ENCODE measurements at regions not wholly inside any gene's neighbourhood (a gene's known extent, or its start where the extent isn't known, plus 50 kb on each side); places are given as distances from the start of the nearest gene placed in this dataset.
"Not testable (repeated sequence)": the region's sequence is repeated elsewhere in the genome, so short reads cannot be mapped to it uniquely, and the experiment has no call there.

DNA sequence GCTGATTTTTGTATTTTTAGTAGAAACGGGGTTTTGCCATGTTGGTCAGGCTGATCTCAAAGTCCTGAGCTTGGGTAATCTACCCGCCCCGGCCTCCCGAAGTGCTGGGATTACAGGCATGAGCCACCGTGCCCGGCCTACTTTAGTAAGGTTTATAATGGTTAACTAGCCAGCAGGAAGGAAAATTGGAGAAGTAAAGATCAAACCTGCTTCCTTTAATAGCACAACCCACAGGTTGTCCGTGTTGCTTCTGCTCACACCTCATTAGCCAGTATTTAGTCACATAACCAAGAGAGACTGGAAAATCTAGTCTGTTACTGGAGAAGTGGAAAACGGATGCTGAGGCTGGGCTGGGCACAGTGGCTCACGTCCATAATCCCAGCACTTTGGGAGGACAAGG, 51.9 kb upstream of the TBL1XR1 start:
- peak in 1 of 4 experiments; percentile 53 for DNase-seq

DNA sequence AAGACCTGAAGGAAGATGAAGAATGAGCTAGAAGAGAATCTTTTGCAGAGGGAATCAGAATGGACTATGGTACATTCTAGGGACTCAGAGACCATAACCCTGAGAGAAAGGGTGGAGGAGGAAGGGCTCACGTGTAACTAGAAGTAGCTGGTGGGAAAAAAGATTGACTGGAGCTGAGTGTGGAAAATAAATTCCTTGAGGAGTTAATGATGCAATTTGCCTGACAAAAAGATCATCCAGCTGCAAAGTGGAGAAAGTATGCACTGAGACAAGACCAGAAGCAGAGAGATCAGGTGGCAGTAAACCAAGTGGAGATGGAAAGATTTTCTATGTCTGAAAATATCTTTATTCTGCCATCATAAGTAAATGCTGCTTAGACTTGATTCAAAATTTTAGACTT, 52.9 kb upstream of the TBL1XR1 start:
- DNase-seq, result no peak

DNA sequence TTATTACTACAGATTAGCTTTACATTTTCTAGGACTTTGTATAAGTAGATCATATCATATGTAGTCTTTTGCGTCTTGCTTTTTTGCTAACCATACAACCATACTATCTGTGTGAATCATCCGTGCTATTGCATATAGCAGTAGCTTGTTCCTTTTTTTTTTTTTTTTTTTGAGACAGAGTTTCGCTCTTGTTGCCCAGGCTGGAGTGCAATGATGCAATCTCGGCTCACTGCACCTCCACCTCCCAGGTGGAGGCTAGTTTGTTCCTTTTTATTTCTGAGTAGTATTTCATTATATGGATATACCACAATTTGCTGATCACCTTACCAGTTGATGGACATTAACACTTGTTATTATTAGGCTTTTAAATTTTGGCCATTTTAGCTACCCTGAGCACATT, 54.5 kb upstream of the TBL1XR1 start:
- peak; percentile 13 to 82 (median 56) for DNase-seq

- DNase-seq, result no peak
Measured at GRCh38 chr3:177257006-177257405, 59.7 kb upstream of the TBL1XR1 start.

DNA sequence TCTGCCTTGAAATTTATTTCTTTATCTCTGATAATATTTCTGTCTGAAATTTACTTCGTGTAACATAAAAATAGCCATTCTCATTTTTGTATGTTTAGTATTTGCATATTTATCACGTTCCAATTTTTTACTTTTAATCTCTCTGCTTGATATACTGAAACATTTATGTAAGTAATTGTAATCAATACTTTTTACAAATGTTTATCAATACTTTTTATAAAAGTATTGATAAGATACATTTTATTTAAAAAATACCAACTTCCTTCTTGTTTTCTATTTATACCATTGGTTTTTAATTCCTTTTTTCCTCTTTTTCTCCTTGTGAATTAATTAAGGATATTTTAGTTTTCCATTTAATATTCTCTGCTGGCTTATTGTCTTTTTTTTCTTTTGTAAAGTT, 60.3 kb upstream of the TBL1XR1 start:
- DNase-seq, result no peak

DNA sequence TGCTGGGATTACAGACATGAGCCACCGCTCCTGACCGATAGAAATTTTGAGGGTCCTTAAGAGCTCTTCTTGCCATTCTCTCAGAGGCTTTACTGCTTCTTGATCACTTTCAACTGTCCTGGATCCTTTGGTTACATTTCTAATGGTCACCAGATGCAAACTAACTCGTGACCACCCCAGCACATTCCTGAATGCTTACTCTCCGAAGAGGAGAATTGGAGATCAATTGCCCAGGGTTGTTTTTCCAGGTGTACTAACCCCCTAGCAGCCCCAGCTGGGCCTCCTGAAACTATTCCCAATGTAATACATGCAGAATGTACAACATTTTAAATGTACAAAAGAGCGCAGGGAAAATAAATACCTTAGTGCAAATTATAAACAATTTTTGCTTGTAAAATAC, 65.1 kb upstream of the TBL1XR1 start:
- no peak for DNase-seq

DNA sequence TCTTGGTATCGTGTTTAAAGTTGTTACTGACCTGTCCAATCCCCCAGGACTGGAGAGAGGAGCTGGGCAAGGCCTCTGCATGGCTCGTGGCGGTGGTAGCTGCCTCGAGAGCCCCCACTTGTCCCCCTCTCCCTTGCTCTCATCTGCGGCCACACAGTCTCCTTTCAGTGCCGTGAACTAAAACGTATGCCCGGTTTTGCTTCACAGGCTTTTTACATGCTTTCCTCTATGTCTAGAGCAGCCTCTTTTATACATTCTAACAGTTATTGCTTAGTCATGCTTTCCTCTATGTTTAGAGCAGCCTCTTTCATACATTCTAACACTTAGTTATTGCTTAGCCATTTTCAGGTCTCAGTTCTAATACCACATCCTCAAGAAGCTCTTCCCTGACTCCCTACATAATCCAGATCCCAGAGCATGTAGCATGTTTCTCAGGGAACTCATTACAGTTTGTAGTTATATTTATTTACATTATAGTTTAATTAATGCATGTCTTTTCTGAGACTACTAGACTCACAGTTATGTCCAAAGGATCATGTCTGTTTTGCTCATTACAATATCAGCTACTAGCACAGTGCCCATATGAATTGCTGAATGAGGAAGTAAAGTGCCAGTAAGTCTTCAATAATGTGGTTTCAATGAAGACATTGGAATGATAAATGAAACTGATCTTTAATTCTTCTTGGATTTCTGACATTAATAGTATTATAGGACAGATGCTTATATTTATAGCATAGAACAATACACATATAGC, 66.5 kb upstream of the TBL1XR1 start:
- peak in 1 of 4 experiments; percentile 25 for DNase-seq

- not testable (repeated sequence) for DNase-seq
Measured at GRCh38 chr3:177271811-177272501, 74.7 kb upstream of the TBL1XR1 start.

DNA sequence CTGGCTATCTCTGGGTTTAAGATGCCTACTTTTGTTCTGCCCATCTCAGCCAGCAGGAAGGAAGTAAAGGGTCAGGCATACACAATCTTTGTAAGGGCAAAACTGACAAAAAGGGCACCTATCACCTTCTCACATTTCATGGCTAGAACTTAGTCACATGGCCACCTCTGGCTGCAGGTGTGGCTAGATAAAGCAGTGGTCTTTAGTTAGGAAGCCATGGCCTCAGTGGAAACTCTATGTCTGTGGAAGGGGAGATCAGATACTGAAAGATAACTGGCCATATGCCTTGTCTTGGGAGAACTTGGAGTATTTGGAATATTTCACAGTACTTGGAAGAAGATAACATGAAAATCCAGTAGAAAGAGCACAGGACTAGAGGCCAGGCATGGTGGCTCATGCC, 80.7 kb upstream of the TBL1XR1 start:
- DNase-seq, result no peak

GRCh38 chr3:177279118-177279815, 82.0 kb upstream of the TBL1XR1 start:
- DNase-seq, result no peak

DNA sequence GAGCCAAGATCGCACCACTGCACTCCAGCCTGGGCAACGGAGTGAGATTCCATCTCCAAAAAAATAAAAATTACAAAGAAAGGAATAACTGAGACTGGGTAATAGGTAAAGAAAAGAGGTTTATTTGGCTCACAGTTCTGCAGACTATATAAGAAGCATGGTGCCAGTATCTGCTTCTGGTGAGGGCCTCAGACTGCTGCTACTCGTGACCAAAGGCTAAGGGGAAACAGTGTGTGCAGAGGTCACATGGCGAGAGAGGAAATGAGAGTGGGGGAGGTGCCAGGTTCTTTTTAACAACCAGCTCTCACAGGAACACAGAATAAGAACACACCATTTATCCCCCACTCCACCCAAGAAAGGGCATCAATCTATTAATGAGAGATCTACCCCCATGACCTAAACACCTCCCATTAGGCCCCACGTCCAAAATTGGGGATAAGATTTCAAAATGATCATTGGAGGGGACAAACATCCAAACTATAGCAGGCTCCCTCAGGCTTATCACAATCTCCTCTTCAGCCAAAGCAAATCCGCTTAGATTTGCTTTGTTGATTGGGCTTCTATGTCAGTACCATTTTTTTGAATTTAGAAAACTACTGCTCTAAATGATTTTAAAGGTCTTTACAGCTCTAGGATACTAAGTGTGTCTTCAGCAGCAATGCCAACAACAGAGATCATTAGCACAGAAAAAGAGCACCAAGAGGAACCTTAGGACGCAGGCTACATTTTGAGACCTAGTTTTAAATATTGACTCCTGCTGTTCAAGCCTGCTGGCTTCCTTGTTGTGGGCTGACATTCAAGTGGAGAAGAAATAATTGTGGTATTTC, 84.2 kb upstream of the TBL1XR1 start:
- DNase-seq, result peak in 2 of 4 experiments; percentile 58 to 59

DNA sequence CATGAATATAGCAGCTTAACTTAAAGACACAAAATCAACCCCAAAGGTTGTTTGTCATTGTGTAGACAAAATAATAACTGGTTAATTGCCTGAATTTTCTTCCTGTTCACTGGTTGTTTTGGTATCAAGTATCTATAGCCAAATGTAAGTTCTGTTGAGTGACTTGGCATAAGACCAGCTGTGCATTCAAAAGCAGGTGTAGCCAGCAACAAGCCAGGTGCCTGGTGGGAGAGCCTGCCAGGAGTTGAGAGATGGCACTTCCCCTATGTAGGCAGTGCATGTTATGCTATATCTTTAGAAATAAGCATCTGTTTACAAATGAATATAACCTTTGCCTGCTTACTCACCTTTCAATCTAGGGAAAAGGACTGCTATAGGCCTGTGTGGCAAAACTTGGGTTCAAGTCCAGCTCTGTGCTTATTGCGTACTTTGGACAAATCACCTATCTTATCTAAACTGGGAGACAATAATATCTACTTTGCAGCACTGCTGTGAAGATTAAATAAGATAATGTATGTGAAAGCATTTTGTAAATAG, 84.9 kb upstream of the TBL1XR1 start:
- no peak for DNase-seq

- DNase-seq, result no peak
Measured at GRCh38 chr3:177283983-177284382, 86.7 kb upstream of the TBL1XR1 start.

DNA sequence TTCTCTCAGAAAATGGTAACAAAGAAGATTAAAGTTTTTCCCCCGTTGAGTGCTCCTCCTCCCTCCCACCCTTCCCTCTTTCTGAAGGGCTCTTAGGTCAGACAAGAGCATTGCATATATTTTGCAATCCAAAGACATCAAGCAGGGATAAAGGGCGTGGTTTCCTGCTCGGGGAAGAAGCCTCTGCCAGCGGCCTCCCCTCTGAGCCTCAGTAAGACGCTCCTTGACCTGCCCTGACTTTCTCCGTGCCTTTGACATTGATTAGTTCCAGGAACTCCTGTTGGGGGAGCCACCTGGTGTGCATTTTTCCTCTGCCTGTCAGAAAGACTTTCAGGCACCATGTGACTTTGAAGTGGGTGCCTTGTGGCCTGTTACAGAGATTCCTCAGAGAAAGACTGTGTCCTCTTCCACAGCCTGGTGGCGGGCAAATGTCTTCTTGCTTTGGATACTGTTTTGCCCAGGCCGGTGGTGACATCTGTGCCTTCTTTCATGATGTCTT, 87.2 kb upstream of the TBL1XR1 start:
- peak; percentile 57 to 85 (median 78) for DNase-seq

DNA sequence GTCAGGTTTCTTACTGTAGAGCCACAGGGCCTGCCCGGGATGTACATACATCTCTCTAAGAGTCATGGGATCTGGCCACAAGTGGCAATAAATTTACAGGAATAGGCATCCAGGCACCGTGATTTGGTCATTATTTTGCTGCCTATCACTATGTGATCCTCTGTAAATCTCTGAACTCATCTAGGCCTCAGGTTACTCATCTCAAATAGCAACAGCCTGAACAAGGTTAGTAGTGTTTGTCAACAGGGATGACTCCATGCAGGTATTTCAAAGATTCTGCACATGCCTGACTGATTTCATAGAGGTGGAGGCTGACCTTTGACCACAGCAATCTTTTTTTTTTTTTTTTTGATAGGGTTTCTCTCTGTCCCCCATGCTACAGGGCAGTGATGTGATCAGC, 88.8 kb upstream of the TBL1XR1 start:
- DNase-seq, result no peak

- peak in 3 of 4 experiments; percentile 41 to 61 (median 46) for DNase-seq
Measured at GRCh38 chr3:177287231-177287630, 89.9 kb upstream of the TBL1XR1 start.

DNA sequence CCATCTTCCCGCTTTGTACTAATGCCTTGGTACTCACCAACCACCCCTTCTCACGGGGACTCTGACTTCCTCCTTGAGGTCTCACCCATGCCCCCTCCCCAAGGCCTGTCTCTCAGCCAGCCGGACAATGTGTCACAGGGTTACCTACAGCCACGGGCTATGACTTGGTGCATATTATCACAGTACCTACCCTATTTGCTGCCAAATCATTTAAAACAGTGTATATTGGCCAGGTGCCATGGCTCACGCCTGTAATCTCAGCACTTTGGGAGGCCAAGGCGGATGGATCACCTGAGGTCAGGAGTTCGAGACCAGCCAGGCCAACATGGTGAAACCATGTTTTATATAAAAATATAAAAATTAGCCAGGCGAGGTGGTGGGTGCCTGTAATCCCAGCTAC, 93.4 kb upstream of the TBL1XR1 start:
- no peak for DNase-seq

DNA sequence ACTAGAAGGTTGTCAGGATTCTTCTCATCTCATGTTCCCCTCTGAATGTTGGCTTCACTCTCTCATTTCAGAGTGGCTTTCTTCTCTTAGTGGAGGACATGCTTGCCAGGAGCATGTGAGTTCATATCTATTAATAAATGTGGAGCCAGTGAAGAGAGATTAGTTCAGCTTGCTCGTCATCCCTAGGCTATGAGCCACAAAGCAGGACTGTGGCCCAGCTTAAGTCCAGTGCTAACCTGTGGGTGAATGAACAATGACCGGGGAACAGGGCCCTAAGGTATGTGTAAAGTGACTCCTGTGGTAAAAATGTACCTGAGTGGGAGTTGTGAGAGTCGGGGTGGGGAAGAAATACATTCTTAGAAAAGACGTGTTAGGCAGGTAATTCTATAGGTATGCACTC, 96.9 kb upstream of the TBL1XR1 start:
- DNase-seq, result no peak

DNA sequence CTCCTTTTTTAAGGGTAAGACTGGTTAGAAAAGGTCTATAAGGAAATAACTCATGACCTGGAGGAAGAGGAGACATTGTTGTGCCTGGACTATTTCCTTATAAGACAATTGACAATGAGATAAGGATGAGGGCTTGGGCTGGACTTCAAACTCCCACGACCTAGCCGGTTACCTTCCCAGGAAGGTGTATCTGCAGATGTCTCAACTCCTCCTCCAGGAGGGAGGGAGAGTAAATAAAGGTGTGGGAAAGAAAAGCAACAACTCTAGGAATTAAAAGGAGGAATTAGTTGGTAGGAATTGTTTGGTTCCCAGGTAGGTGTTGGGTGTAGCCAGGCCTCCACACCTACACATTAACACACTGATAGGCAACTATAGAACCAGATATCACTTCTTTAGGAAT, 97.8 kb upstream of the TBL1XR1 start:
- no peak for DNase-seq

- no peak for DNase-seq
Measured at GRCh38 chr3:177299250-177299649, 102.0 kb upstream of the TBL1XR1 start.

DNA sequence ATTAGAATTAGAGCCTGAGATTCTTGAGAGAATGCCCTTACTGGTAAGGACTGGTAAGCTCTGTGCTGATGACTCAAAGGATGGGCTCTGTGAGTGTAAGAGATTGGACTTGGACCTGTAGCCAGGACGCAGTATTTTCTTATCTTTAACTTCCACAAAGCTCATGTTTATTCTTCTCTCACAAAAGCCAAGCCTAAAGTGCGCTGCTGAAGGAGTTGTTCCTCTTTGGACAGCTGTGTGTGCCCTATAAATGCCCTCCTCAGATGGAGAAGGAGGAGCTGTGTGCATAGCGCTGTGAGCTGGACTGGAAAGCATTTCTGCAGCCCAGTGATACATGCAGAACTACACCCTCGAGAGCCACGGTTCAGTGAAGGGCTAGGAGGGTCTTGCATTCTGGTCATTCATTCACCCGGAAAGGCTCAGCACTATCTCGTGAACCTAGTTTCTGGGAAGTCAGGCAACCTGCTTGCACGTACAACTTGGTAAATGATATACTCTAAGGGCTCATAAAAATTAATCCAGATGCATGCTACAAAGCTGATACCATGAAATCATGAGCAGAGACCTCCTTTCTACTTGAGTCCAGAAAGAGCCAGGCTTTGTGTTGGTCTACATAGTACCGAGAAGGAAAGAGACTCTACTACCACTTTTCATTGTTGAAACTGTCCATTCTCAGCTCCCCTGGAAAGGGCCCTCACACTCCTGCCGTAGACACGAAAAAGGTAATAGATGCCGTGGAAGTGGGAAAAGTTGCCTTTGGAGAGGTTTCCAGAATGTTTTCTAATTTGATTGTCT, 103.0 kb upstream of the TBL1XR1 start:
- peak; percentile 63 to 80 (median 70) for DNase-seq
